H9 (cell line): ENCODE measurements at regions not wholly inside any gene's neighbourhood (a gene's known extent, or its start where the extent isn't known, plus 50 kb on each side); places are given as distances from the start of the nearest gene placed in this dataset.

Source experiments
- DNase-seq: peaks from one replicate; pipeline ENCODE4 v3.0.0-alpha.2; 2017
- H2AFZ ChIP-seq: one replicate; pipeline ENCODE4 v1.6.1; 2013; ENCODE audit warnings: mild to moderate bottlenecking, low read length, control low read depth, moderate library complexity
- H2AK5ac ChIP-seq: 2 replicates; pipeline ENCODE4 v1.6.1; 2013; ENCODE audit warnings: low read length, control low read depth, mixed read lengths; ENCODE audit not compliant: insufficient read length
- H2BK120ac ChIP-seq: one replicate; pipeline ENCODE4 v1.6.1; 2013; ENCODE audit warnings: low read depth, mild to moderate bottlenecking, low read length, control low read depth, inconsistent platforms; ENCODE audit not compliant: poor library complexity, severe bottlenecking
- H2BK12ac ChIP-seq: 2 replicates; pipeline ENCODE4 v1.6.1; 2013; ENCODE audit warnings: low read length, control low read depth, mixed read lengths, low read depth; ENCODE audit not compliant: insufficient read length
- H2BK15ac ChIP-seq: 2 replicates; pipeline ENCODE4 v1.6.1; 2013; ENCODE audit warnings: low read depth, low read length, control low read depth
- H2BK20ac ChIP-seq: one replicate; pipeline ENCODE4 v1.6.1; 2013; ENCODE audit warnings: low read depth, mild to moderate bottlenecking, low read length, control low read depth, inconsistent platforms; ENCODE audit not compliant: poor library complexity, severe bottlenecking
- H2BK5ac ChIP-seq: 2 replicates; pipeline ENCODE4 v1.6.1; 2013; ENCODE audit warnings: low read length, control low read depth, mixed read lengths; ENCODE audit not compliant: insufficient read length
- H3K14ac ChIP-seq: 2 replicates; pipeline ENCODE4 v1.6.1; 2013; ENCODE audit warnings: low read length, control low read depth; ENCODE audit not compliant: insufficient read depth
- H3K18ac ChIP-seq: 2 replicates; pipeline ENCODE4 v1.6.1; 2013; ENCODE audit warnings: low read depth, mild to moderate bottlenecking, mixed read lengths, low read length, control low read depth; ENCODE audit not compliant: insufficient read length
- H3K23ac ChIP-seq: 2 replicates; pipeline ENCODE4 v1.6.1; 2013; ENCODE audit warnings: low read length, control low read depth, mixed read lengths, low read depth; ENCODE audit not compliant: insufficient read length
- H3K23me2 ChIP-seq: 2 replicates; pipeline ENCODE4 v1.6.1; 2013; ENCODE audit warnings: low read depth, mild to moderate bottlenecking, mixed read lengths, low read length, control low read depth; ENCODE audit not compliant: insufficient read length, poor library complexity, severe bottlenecking
- H3K27ac ChIP-seq: 2 replicates; pipeline ENCODE4 v1.5.1; 2013; ENCODE audit warnings: low read length, control low read depth, mixed read lengths, low read depth; ENCODE audit not compliant: insufficient read length
- H3K27me3 ChIP-seq: 2 replicates; pipeline ENCODE4 v1.6.1; 2013; ENCODE audit warnings: low read length, control low read depth, inconsistent platforms; ENCODE audit not compliant: insufficient read depth
- H3K4ac ChIP-seq: 2 replicates; pipeline ENCODE4 v1.6.1; 2013; ENCODE audit warnings: low read depth, mild to moderate bottlenecking, control low read depth, inconsistent platforms, low read length, moderate library complexity
- H3K4me1 ChIP-seq: 2 replicates; pipeline ENCODE4 v1.6.1; 2013; ENCODE audit warnings: low read length, control low read depth, inconsistent platforms; ENCODE audit not compliant: insufficient read depth
- H3K4me2 ChIP-seq: 2 replicates; pipeline ENCODE4 v1.6.1; 2013; ENCODE audit warnings: low read length, control low read depth, mixed read lengths; ENCODE audit not compliant: insufficient read length, insufficient read depth
- H3K56ac ChIP-seq: 2 replicates; pipeline ENCODE4 v1.6.1; 2013; ENCODE audit warnings: low read depth, mild to moderate bottlenecking, mixed read lengths, low read length, control low read depth; ENCODE audit not compliant: insufficient read length
- H3K79me1 ChIP-seq: 2 replicates; pipeline ENCODE4 v1.6.1; 2013; ENCODE audit warnings: low read depth, mild to moderate bottlenecking, moderate library complexity, low read length, control low read depth, inconsistent platforms; ENCODE audit not compliant: insufficient read depth, poor library complexity, severe bottlenecking
- H3K79me2 ChIP-seq: 2 replicates; pipeline ENCODE4 v1.6.1; 2013; ENCODE audit warnings: low read length, control low read depth, inconsistent platforms; ENCODE audit not compliant: insufficient read depth
- H3K9ac ChIP-seq: 2 replicates; pipeline ENCODE4 v1.6.1; 2013; ENCODE audit warnings: low read length, control low read depth, mixed read lengths; ENCODE audit not compliant: insufficient read length; ENCODE audit errors: extremely low read depth
- H3K9me3 ChIP-seq: one replicate; pipeline ENCODE4 v1.6.1; 2013; ENCODE audit warnings: low read depth, low read length, inconsistent platforms; ENCODE audit not compliant: control insufficient read depth
- H3T11ph ChIP-seq: one replicate; pipeline ENCODE4 v1.6.1; 2013; ENCODE audit warnings: mild to moderate bottlenecking, low read length, control low read depth, inconsistent platforms
- H4K20me1 ChIP-seq: one replicate; pipeline ENCODE4 v1.6.1; 2013; ENCODE audit not compliant: control insufficient read depth, insufficient read length, insufficient read depth
- H4K5ac ChIP-seq: 2 replicates; pipeline ENCODE4 v1.6.1; 2013; ENCODE audit warnings: low read depth, mild to moderate bottlenecking, mixed read lengths, low read length, control low read depth; ENCODE audit not compliant: insufficient read length
- H4K8ac ChIP-seq: replicated peaks from 2 replicates; pipeline ENCODE4 v1.6.1; 2013; ENCODE audit warnings: low read length, control low read depth, mixed read lengths, low read depth; ENCODE audit not compliant: insufficient read length
- H4K91ac ChIP-seq: 2 replicates; pipeline ENCODE4 v1.6.1; 2013; ENCODE audit warnings: low read depth, mild to moderate bottlenecking, moderate library complexity, mixed read lengths, low read length, control low read depth; ENCODE audit not compliant: insufficient read length
- H3K27ac Mint-ChIP-seq, 3 experiments: 2 replicates in 2 of 3; 3 replicates in 1 of 3; pipeline ENCODE4 v1.8.0; 2020 to 2021; ENCODE audit warnings: mixed read lengths in 3 of 3, mild to moderate bottlenecking in 1 of 3, moderate library complexity in 1 of 3
- H3K27me3 Mint-ChIP-seq: 2 replicates; pipeline ENCODE4 v1.8.0; 2021; ENCODE audit warnings: low read depth, mild to moderate bottlenecking, moderate library complexity, mixed read lengths
- H3K36me3 Mint-ChIP-seq, 3 experiments: 2 replicates in 2 of 3; 3 replicates in 1 of 3; pipeline ENCODE4 v1.8.0; 2020 to 2021; ENCODE audit warnings: low read depth in 3 of 3, mixed read lengths in 3 of 3; ENCODE audit not compliant: insufficient read depth in 1 of 3
- H3K4me1 Mint-ChIP-seq, 2 experiments: 2 replicates each; pipeline ENCODE4 v1.8.0; 2020; ENCODE audit warnings: mixed read lengths in 2 of 2
- H3K4me3 Mint-ChIP-seq, 2 experiments: 2 replicates in 1 of 2; 3 replicates in 1 of 2; pipeline ENCODE4 v1.8.0; 2020 to 2021; ENCODE audit warnings: mild to moderate bottlenecking in 2 of 2, mixed read lengths in 2 of 2, moderate library complexity in 1 of 2
- H3K9me3 Mint-ChIP-seq, 2 experiments: 2 replicates in 1 of 2; 3 replicates in 1 of 2; pipeline ENCODE4 v1.8.0; 2020; ENCODE audit warnings: mild to moderate bottlenecking in 2 of 2, mixed read lengths in 2 of 2, moderate library complexity in 1 of 2
- WGBS: extraction: QIAGEN DNeasy Blood & Tissue Kit; methylation state at CpG from one replicate; pipeline ENCODE4 v1.1.7; 2013; ENCODE audit warnings: missing lambda C conversion rate, low lambda C conversion rate, mixed read lengths; ENCODE audit not compliant: insufficient read length; ENCODE audit errors: extremely low coverage; 5-methylcytosine and 5-hydroxymethylcytosine counted together
- TF ChIP-seq, protein P1 (sequence below): fragments of 200-600 bp; sonication (generic); conservative IDR thresholded peaks from 3 replicates; pipeline ENCODE4 v1.8.0; 2021; ENCODE audit warnings: antibody characterized with exemption, mild to moderate bottlenecking

GRCh38 chr6:40923326-40923725, 115.7 kb downstream of the UNC5CL start:
- Histone ChIP-seq H3K79me2 (no peaks in the 10 kb centered on the region), H3K4ac (no peak overlapping the region), H2BK12ac (no peak overlapping the region), H3K9ac (no peak overlapping the region), H3K23ac (no peak overlapping the region), H3K56ac (no peak overlapping the region), H2AFZ (no peak overlapping the region), H3K18ac (no peak overlapping the region), H2BK5ac (no peak overlapping the region), H3K4me2 (no peak overlapping the region), H3K9me3 (no peaks in the 10 kb centered on the region), H4K5ac (no peak overlapping the region), H3K79me1 (no peaks in the 10 kb centered on the region), H2BK20ac (no peak overlapping the region), H2BK15ac (no peak overlapping the region), H3K4me1 (peaks cover 7% of the 10 kb centered on the region; the same call in 1 of the 2 replicates), H2AK5ac (no peak overlapping the region), H4K8ac (no peak overlapping the region), H3K14ac (no peak overlapping the region), H3K23me2 (no peaks in the 10 kb centered on the region), H4K20me1 (no peaks in the 10 kb centered on the region), H4K91ac (no peak overlapping the region), H3K27ac (no peak overlapping the region), H2BK120ac (no peak overlapping the region), H3K27me3 (no peaks in the 10 kb centered on the region), H3T11ph (no peak overlapping the region)
- TF ChIP-seq, protein P1, sequence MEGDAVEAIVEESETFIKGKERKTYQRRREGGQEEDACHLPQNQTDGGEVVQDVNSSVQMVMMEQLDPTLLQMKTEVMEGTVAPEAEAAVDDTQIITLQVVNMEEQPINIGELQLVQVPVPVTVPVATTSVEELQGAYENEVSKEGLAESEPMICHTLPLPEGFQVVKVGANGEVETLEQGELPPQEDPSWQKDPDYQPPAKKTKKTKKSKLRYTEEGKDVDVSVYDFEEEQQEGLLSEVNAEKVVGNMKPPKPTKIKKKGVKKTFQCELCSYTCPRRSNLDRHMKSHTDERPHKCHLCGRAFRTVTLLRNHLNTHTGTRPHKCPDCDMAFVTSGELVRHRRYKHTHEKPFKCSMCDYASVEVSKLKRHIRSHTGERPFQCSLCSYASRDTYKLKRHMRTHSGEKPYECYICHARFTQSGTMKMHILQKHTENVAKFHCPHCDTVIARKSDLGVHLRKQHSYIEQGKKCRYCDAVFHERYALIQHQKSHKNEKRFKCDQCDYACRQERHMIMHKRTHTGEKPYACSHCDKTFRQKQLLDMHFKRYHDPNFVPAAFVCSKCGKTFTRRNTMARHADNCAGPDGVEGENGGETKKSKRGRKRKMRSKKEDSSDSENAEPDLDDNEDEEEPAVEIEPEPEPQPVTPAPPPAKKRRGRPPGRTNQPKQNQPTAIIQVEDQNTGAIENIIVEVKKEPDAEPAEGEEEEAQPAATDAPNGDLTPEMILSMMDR, result no peak
- H3K4me1 Mint-ChIP-seq, result peaks cover 16 to 17% of the 10 kb centered on the region in 2 experiments
- H3K4me3 Mint-ChIP-seq, result no peak overlapping the region
- DNase-seq, result peak; percentile 35
- H3K36me3 Mint-ChIP-seq, result no peaks in the 10 kb centered on the region
- no peak overlapping the region for H3K27ac Mint-ChIP-seq
- no CpG with 5 or more reads among the region's 4 CpGs for WGBS
- H3K9me3 Mint-ChIP-seq, result no peaks in the 10 kb centered on the region
- peaks cover 13% of the 10 kb centered on the region for H3K27me3 Mint-ChIP-seq
